Neuron (in vitro differentiated cells): ENCODE measurements at regions not wholly inside any gene's neighbourhood (a gene's known extent, or its start where the extent isn't known, plus 50 kb on each side); places are given as distances from the start of the nearest gene placed in this dataset.

ENCODE experiments used
- H2AFZ ChIP-seq: one replicate; pipeline ENCODE4 v1.6.1; 2013; ENCODE audit warnings: low read depth, mild to moderate bottlenecking, inconsistent platforms, low read length, moderate library complexity
- H3K27me3 ChIP-seq: one replicate; pipeline ENCODE4 v1.6.1; 2013; ENCODE audit warnings: low read length; ENCODE audit not compliant: insufficient read depth
- H3K36me3 ChIP-seq: one replicate; pipeline ENCODE4 v1.6.1; 2013; ENCODE audit warnings: low read length; ENCODE audit not compliant: insufficient read depth
- H3K4me1 ChIP-seq: one replicate; pipeline ENCODE4 v1.6.1; 2013; ENCODE audit warnings: low read length; ENCODE audit not compliant: insufficient read depth
- H3K4me3 ChIP-seq: 2 replicates; pipeline ENCODE4 v1.5.1; 2013; ENCODE audit warnings: mild to moderate bottlenecking, low read length, moderate library complexity
- H3K9me3 ChIP-seq: one replicate; pipeline ENCODE4 v1.6.1; 2013; ENCODE audit warnings: low read length

GRCh38 chr1:181383695-181384094 lies 99.6 kb upstream of the CACNA1E start:
- Histone ChIP-seq H3K4me1 (no peaks in the 10 kb centered on the region), H2AFZ (no peak overlapping the region), H3K36me3 (no peaks in the 10 kb centered on the region), H3K27me3 (no peaks in the 10 kb centered on the region), H3K4me3 (no peak overlapping the region), H3K9me3 (no peaks in the 10 kb centered on the region)

DNA sequence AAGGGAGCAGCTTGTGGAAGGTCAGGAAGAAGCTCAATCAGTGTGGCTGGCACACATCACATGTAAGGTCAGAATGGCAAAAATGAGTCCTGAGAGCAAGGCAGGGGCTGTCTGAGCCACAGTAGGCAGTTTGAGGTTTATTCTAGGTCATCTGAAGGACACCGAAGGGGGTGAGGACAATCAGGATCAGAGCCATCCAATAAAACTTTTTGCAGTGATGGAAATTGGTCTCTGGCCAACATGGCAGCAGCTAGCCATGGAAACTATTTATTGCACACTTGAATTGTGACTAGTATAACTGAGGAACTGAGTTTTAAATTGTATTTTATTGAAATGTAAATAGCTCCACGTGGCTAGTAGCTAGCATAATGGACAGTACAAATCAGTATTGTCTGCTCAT lies 97.0 kb upstream of the CACNA1E start:
- Histone ChIP-seq H3K36me3 (no peaks in the 10 kb centered on the region), H3K4me1 (no peaks in the 10 kb centered on the region), H3K9me3 (no peaks in the 10 kb centered on the region), H2AFZ (no peak overlapping the region), H3K4me3 (no peak overlapping the region), H3K27me3 (no peaks in the 10 kb centered on the region)

DNA sequence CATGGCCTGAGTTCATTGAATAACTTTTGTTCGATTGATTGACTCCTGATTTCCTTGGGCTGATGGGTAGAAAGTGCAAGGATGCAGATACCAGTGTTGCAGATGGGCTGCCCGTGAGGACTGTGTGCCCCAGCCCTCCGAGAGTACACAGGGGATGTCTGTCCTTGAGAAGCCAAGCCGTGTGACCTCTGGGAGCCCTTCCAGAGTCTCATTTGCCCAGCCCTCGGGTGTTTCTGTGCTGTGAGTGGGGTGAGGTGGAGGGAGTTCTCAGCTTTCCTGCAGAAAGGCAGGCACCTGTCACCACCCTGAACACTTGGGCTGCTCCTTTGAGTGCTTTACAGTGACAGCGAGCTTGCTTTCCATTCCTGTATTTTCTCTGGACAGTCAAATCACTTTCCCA lies 96.4 kb upstream of the CACNA1E start:
- no peak overlapping the region for H2AFZ ChIP-seq

DNA sequence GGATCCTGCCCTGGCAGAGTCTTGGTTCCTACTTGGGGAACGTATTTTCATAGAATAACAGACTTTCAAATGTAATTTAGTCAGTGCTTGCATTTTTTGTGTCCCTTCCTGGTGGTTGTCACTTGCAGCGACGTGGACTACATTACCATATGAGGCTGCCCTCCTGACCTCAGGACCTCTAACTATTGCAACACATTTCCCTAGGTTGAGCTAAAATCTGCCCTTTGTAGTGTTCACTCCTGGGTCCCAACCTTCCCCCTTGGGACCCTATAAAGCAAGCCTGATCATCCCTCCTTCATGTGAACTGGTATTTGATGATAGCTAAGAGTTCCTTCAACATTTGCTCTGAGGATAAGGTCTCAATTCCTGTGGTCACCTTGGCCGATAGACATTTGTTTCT lies 95.6 kb upstream of the CACNA1E start:
- Histone ChIP-seq H3K9me3 (no peaks in the 10 kb centered on the region), H3K4me1 (no peaks in the 10 kb centered on the region), H2AFZ (no peak overlapping the region), H3K4me3 (no peak overlapping the region), H3K27me3 (no peaks in the 10 kb centered on the region), H3K36me3 (no peaks in the 10 kb centered on the region)

More for the DNA sequence above, 96.4 kb upstream of the CACNA1E start:
- Histone ChIP-seq H3K36me3 (no peaks in the 10 kb centered on the region), H3K9me3 (no peaks in the 10 kb centered on the region), H3K4me1 (no peaks in the 10 kb centered on the region), H3K4me3 (no peak overlapping the region), H3K27me3 (no peaks in the 10 kb centered on the region)

GRCh38 chr1:181390410-181391077 lies 92.8 kb upstream of the CACNA1E start:
- Histone ChIP-seq H3K36me3 (no peaks in the 10 kb centered on the region), H2AFZ (no peak overlapping the region), H3K4me3 (no peak overlapping the region), H3K27me3 (no peaks in the 10 kb centered on the region), H3K4me1 (no peaks in the 10 kb centered on the region), H3K9me3 (no peaks in the 10 kb centered on the region)

DNA sequence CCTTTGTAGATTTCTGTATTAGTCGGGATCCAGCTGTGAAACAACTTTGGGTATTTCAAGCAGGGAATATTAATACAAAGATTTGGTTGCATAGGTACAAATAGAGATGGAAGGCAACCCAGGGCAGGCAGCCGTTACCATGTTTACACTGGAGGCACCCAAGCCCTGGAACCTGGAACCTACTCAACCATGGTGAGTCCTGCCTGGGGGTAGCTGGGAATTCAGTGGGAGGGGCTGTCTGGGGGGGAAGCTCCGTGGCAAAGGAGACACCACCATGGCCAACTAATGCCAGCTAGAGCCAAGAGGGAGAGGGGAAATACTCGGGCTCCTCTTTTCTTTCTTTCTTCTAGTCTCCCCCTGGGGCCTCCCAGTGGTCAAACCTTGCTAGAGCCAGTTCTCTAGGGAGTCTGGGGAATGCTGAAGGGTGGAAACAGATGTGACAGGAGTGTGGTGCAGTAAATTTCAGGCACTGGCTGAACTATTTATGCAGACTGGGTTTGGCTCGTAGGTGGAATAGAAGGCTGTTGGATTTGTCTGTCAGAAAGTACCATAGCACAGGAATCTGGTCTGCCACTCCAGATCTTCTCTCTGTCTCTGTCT lies 91.9 kb upstream of the CACNA1E start:
- H2AFZ ChIP-seq, result no peak overlapping the region
- no peaks in the 10 kb centered on the region for H3K36me3 ChIP-seq
- H3K9me3 ChIP-seq, result no peaks in the 10 kb centered on the region
- no peaks in the 10 kb centered on the region for H3K4me1 ChIP-seq
- no peak overlapping the region for H3K4me3 ChIP-seq
- H3K27me3 ChIP-seq, result no peaks in the 10 kb centered on the region

- H3K27me3 ChIP-seq, result no peaks in the 10 kb centered on the region
Measured at GRCh38 chr1:181392133-181392532, 91.2 kb upstream of the CACNA1E start.

DNA sequence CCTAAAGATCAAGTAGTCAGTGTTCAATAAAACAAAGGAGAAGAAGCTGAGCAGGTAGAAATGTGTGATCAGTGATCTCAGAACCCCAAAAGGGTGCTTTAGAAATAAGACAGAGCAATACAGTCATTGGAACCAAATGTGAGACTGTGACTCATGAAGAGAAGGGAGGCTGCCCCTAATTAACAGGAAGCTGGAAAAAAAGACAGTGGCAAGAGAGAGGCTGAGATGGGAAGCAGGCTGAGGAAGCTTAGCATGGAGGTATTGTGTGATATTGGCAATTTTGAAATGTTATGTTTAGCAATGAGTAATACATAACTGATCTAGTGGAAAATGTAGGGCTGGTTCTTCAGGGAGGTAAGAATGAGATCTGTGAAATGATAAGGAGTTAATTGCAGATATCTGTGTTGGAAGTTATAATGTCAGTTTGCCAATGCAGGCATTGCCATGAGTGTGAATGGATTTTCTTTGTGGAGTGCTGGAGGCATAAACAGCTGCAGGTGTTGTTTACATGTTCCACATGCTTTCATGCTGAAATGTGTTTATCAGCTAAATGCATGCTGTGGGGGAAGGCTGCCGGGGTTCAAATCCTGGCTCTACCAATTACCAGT lies 90.6 kb upstream of the CACNA1E start:
- Histone ChIP-seq H3K9me3 (no peaks in the 10 kb centered on the region), H2AFZ (no peak overlapping the region), H3K36me3 (no peaks in the 10 kb centered on the region), H3K4me3 (no peak overlapping the region), H3K4me1 (no peaks in the 10 kb centered on the region), H3K27me3 (no peaks in the 10 kb centered on the region)

More at GRCh38 chr1:181392133-181392532, 91.2 kb upstream of the CACNA1E start:
- Histone ChIP-seq H3K36me3 (no peaks in the 10 kb centered on the region), H2AFZ (no peak overlapping the region), H3K9me3 (no peaks in the 10 kb centered on the region), H3K4me1 (no peaks in the 10 kb centered on the region), H3K4me3 (no peak overlapping the region)

DNA sequence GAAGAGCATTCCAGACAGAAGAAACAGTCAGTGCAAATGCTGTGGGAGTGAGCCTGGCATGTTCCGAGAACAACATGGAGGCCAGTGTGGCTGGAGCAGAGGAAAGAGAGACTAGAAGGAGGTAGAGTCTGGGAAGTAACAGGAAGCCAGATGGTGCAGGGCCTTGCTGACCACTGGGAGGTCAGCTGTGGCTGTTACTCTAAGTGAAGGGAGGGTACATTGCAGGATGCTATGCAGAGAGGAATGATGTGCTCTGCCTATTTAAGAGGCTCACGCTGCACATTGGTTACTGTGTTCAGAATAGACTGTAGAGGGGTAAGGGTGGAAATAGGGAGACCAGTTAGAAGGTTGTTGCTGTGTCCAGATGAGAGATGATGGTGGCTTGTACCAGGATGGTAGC lies 88.6 kb upstream of the CACNA1E start:
- Histone ChIP-seq H3K4me1 (no peaks in the 10 kb centered on the region), H3K27me3 (no peaks in the 10 kb centered on the region), H3K4me3 (no peak overlapping the region)

GRCh38 chr1:181396171-181396670 lies 87.1 kb upstream of the CACNA1E start:
- Histone ChIP-seq H3K36me3 (no peaks in the 10 kb centered on the region), H3K4me1 (no peaks in the 10 kb centered on the region), H3K27me3 (no peaks in the 10 kb centered on the region), H2AFZ (no peak overlapping the region), H3K4me3 (no peak overlapping the region), H3K9me3 (no peaks in the 10 kb centered on the region)

More for the DNA sequence above, 88.6 kb upstream of the CACNA1E start:
- Histone ChIP-seq H3K9me3 (no peaks in the 10 kb centered on the region), H3K36me3 (no peaks in the 10 kb centered on the region), H2AFZ (no peak overlapping the region)

DNA sequence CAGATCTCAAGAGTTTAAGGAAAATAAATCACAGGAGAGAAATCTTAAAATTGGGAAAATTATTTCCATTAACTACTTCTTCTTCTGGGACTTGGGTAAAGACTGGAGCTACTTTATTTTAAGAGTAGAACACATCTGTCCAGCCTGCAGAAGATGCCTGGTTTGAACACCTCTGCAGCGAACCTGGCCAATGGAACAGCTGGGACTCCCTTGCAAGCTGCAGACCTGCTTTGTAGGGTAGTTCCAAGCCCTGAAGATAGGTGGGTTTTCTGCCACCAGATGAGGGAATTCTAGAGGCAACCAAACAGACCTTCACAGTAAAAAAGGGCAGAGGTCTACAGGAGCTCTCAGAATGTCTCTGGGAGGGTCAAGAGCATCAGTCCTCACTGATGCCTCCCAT lies 86.5 kb upstream of the CACNA1E start:
- no peaks in the 10 kb centered on the region for H3K36me3 ChIP-seq
- H3K4me1 ChIP-seq, result no peaks in the 10 kb centered on the region
- no peaks in the 10 kb centered on the region for H3K27me3 ChIP-seq
- H3K4me3 ChIP-seq, result no peak overlapping the region
- H3K9me3 ChIP-seq, result no peaks in the 10 kb centered on the region
- H2AFZ ChIP-seq, result no peak overlapping the region

DNA sequence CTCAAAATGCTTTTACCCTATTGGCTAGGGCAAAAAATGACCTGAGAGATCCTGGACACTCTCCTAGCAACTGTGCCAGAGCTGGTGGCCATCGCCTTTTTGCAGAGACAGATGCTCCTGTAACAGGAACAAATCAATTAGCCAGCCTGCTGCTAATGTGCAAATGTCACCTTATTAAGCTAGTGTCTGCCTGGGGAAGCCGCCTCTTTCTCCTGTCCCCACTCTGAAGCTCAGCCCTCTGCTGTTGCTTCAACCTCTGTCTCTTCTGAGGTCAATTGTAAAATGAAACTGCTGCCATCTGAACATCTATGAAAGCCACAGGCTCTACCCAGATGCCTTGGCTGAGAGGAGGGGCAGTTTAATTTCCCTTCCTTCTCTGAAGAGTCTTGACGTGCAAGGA lies 85.5 kb upstream of the CACNA1E start:
- Histone ChIP-seq H3K27me3 (no peaks in the 10 kb centered on the region), H3K4me3 (no peak overlapping the region), H2AFZ (no peak overlapping the region), H3K9me3 (no peaks in the 10 kb centered on the region), H3K36me3 (no peaks in the 10 kb centered on the region), H3K4me1 (no peaks in the 10 kb centered on the region)

- H3K36me3 ChIP-seq, result no peaks in the 10 kb centered on the region
- no peaks in the 10 kb centered on the region for H3K27me3 ChIP-seq
- no peak overlapping the region for H2AFZ ChIP-seq
- H3K9me3 ChIP-seq, result no peaks in the 10 kb centered on the region
- no peak overlapping the region for H3K4me3 ChIP-seq
- H3K4me1 ChIP-seq, result no peaks in the 10 kb centered on the region
Measured at GRCh38 chr1:181398544-181398943, 84.8 kb upstream of the CACNA1E start.
